H1 (cell line): ENCODE measurements at regions not wholly inside any gene's neighbourhood (a gene's known extent, or its start where the extent isn't known, plus 50 kb on each side); places are given as distances from the start of the nearest gene placed in this dataset.

ENCODE experiments used
- CTCF ChIA-PET: fragments of 300-600 bp; sonication (Branson Sonifier 250); formaldehyde crosslinking; loops from one replicate; lab custom pipeline; 2021; ENCODE audit not compliant: partially characterized antibody; lab: Charles Lee
- POLR2A ChIA-PET: fragments of 300-600 bp; sonication (Branson Sonifier 250); formaldehyde crosslinking; loops from one replicate; lab custom pipeline; 2021; ENCODE audit warnings: inconsistent platforms; ENCODE audit not compliant: partially characterized antibody; lab: Charles Lee
- DNase-seq, 2 experiments: peaks; one replicate each; pipeline versions ENCODE4 v3.0.0 to v3.0.0-alpha.2; 2010 to 2022; ENCODE audit warnings: low spot score in 2 of 2, low read depth in 1 of 2, mixed read lengths in 1 of 2
- FAIRE-seq: peaks from 2 replicates; lab custom pipeline; 2011; peaks lifted over from hg19 to GRCh38; lab: Jason Lieb, UNC
- H2AFZ ChIP-seq: 2 replicates; pipeline ENCODE4 v1.8.1; 2012; ENCODE audit warnings: low read length, inconsistent platforms
- H2AK5ac ChIP-seq: 2 replicates; pipeline ENCODE4 v1.6.1; 2013; ENCODE audit warnings: low read depth, low read length
- H2BK120ac ChIP-seq: replicated peaks from 2 replicates; pipeline ENCODE3; 2013; ENCODE audit warnings: low read depth, low read length, inconsistent platforms
- H2BK12ac ChIP-seq: 2 replicates; pipeline ENCODE4 v1.6.1; 2013; ENCODE audit warnings: low read depth, low read length
- H2BK15ac ChIP-seq: 2 replicates; pipeline ENCODE4 v1.6.1; 2013; ENCODE audit warnings: low read length
- H2BK20ac ChIP-seq: 2 replicates; pipeline ENCODE4 v1.6.1; 2013; ENCODE audit warnings: low read length
- H2BK5ac ChIP-seq: 2 replicates; pipeline ENCODE4 v1.6.1; 2013; ENCODE audit warnings: low read depth, low read length
- H3K14ac ChIP-seq: 2 replicates; pipeline ENCODE4 v1.6.1; 2013; ENCODE audit warnings: inconsistent platforms; ENCODE audit not compliant: insufficient read length
- H3K18ac ChIP-seq: 2 replicates; pipeline ENCODE4 v1.6.1; 2013; ENCODE audit warnings: low read length; ENCODE audit errors: extremely low read depth
- H3K23ac ChIP-seq: 2 replicates; pipeline ENCODE4 v1.6.1; 2013; ENCODE audit warnings: inconsistent platforms; ENCODE audit not compliant: insufficient read length
- H3K23me2 ChIP-seq: 2 replicates; pipeline ENCODE4 v1.6.1; 2013; ENCODE audit warnings: low read depth, low read length
- H3K27ac ChIP-seq: 2 replicates; pipeline ENCODE4 v1.6.1; 2011; ENCODE audit warnings: low read depth, low read length, inconsistent platforms
- H3K27me3 ChIP-seq, 4 experiments: replicated peaks in 1 of 4; 1 replicate in 1 of 4; 2 replicates in 3 of 4; pipeline versions ENCODE4 v1.6.1 to v1.8.1; 2011 to 2013; ENCODE audit warnings: low read length in 3 of 4, mild to moderate bottlenecking in 3 of 4, inconsistent platforms in 2 of 4, mixed read lengths in 2 of 4, moderate library complexity in 1 of 4; ENCODE audit not compliant: control insufficient read depth in 3 of 4, insufficient read depth in 3 of 4; ENCODE audit errors: extremely low read depth in 1 of 4
- H3K36me3 ChIP-seq, 4 experiments: 2 replicates each; pipeline versions ENCODE4 v1.6.1 to v1.8.1; 2011 to 2013; ENCODE audit warnings: mild to moderate bottlenecking in 4 of 4, low read length in 3 of 4, moderate library complexity in 2 of 4, control low read depth in 1 of 4, inconsistent platforms in 1 of 4; ENCODE audit not compliant: insufficient read depth in 4 of 4, control insufficient read depth in 2 of 4
- H3K4ac ChIP-seq: replicated peaks from 2 replicates; pipeline ENCODE3; 2013; ENCODE audit warnings: low read length, low read depth, mixed read lengths, inconsistent platforms; ENCODE audit not compliant: insufficient read length
- H3K4me1 ChIP-seq, 4 experiments: replicated peaks in 1 of 4; 1 replicate in 1 of 4; 2 replicates in 3 of 4; pipeline versions ENCODE4 v1.6.1 to v1.8.1; 2011 to 2013; ENCODE audit warnings: low read length in 3 of 4, inconsistent platforms in 2 of 4, mixed read lengths in 1 of 4; ENCODE audit not compliant: insufficient read depth in 4 of 4, control insufficient read depth in 3 of 4
- H3K4me2 ChIP-seq, 2 experiments: 2 replicates each; pipeline versions ENCODE4 v1.6.1 to v1.8.1; 2011 to 2013; ENCODE audit warnings: low read depth in 2 of 2, low read length in 2 of 2, control low read depth in 1 of 2, inconsistent platforms in 1 of 2, mild to moderate bottlenecking in 1 of 2; ENCODE audit not compliant: insufficient read depth in 1 of 2
- H3K4me3 ChIP-seq, 4 experiments: fragments of 200-600, 300-600 bp in 1 of 4; sonication (generic), shearing (Covaris generic), sonication (Bioruptor Twin) in 1 of 4; 2 replicates each; pipeline versions ENCODE4 v1.5.1 to v1.8.1; 2011 to 2016; ENCODE audit warnings: low read length in 4 of 4, low read depth in 3 of 4, control low read depth in 2 of 4, inconsistent platforms in 2 of 4, mild to moderate bottlenecking in 2 of 4, mixed read lengths in 1 of 4, moderate library complexity in 1 of 4; ENCODE audit not compliant: insufficient read depth in 2 of 4; ENCODE audit errors: extremely low read depth in 1 of 4
- H3K56ac ChIP-seq: replicated peaks from 2 replicates; pipeline ENCODE3; 2013; ENCODE audit warnings: low read depth, mild to moderate bottlenecking, mixed read lengths, low read length, inconsistent platforms; ENCODE audit not compliant: insufficient read length
- H3K79me1 ChIP-seq: 2 replicates; pipeline ENCODE4 v1.6.1; 2013; ENCODE audit warnings: low read depth, low read length, control low read depth
- H3K79me2 ChIP-seq, 2 experiments: 2 replicates each; pipeline versions ENCODE4 v1.6.1 to v1.8.1; 2012 to 2013; ENCODE audit warnings: low read length in 2 of 2, mild to moderate bottlenecking in 2 of 2, inconsistent platforms in 1 of 2; ENCODE audit not compliant: insufficient read depth in 2 of 2, control insufficient read depth in 1 of 2
- H3K9ac ChIP-seq, 4 experiments: replicated peaks in 1 of 4; 1 replicate in 1 of 4; 2 replicates in 3 of 4; pipeline versions ENCODE4 v1.6.1 to v1.8.1; 2011 to 2013; ENCODE audit warnings: low read depth in 3 of 4, low read length in 3 of 4, control low read depth in 2 of 4, mild to moderate bottlenecking in 2 of 4, moderate library complexity in 2 of 4, inconsistent platforms in 1 of 4; ENCODE audit errors: extremely low read depth in 1 of 4
- H3K9me3 ChIP-seq, 2 experiments: 2 replicates each; pipeline versions ENCODE4 v1.6.1 to v1.8.1; 2012 to 2013; ENCODE audit warnings: mild to moderate bottlenecking in 2 of 2, moderate library complexity in 2 of 2, control low read depth in 1 of 2, inconsistent platforms in 1 of 2, low read depth in 1 of 2, low read length in 1 of 2, mixed read lengths in 1 of 2; ENCODE audit not compliant: insufficient read depth in 2 of 2
- H4K20me1 ChIP-seq, 2 experiments: replicated peaks in 1 of 2; 2 replicates each; pipeline versions ENCODE3 to v1.8.1; 2011 to 2013; ENCODE audit warnings: inconsistent platforms in 2 of 2, low read length in 2 of 2, mild to moderate bottlenecking in 1 of 2; ENCODE audit not compliant: insufficient read depth in 2 of 2, control insufficient read depth in 1 of 2
- H4K5ac ChIP-seq: 2 replicates; pipeline ENCODE4 v1.6.1; 2013; ENCODE audit warnings: low read length, low read depth, mixed read lengths, inconsistent platforms; ENCODE audit not compliant: insufficient read length
- H4K8ac ChIP-seq: 2 replicates; pipeline ENCODE4 v1.8.0; 2013; ENCODE audit warnings: mild to moderate bottlenecking, moderate library complexity, low read length, inconsistent platforms; ENCODE audit not compliant: insufficient read depth; ENCODE audit errors: extremely low read depth
- H4K91ac ChIP-seq: replicated peaks from 2 replicates; pipeline ENCODE3; 2013; ENCODE audit warnings: low read length, mixed read lengths, inconsistent platforms; ENCODE audit not compliant: insufficient read length
- BCL11A ChIP-seq, 2 experiments: IDR thresholded peaks; one replicate each; pipeline ENCODE4 v1.6.1; 2011; ENCODE audit warnings: low read depth in 2 of 2, low read length in 2 of 2, mild to moderate bottlenecking in 2 of 2
- KDM1A ChIP-seq: fragments of 200-600, 300-600 bp; sonication (generic); IDR thresholded peaks from 2 replicates; pipeline ENCODE4 v1.7.1; 2016; ENCODE audit warnings: mild to moderate bottlenecking, low read length, borderline replicate concordance
- SP2 ChIP-seq: IDR thresholded peaks from 2 replicates; pipeline ENCODE4 v1.6.1; 2012; ENCODE audit warnings: mild to moderate bottlenecking, low read length, inconsistent platforms
- WGBS, 2 experiments: shearing (Covaris generic) in 1 of 2; methylation state at CpG; one replicate each; pipeline versions ENCODE4 v1.1.6 to v1.1.7; 2013 to 2015; ENCODE audit warnings: low lambda C conversion rate in 2 of 2, mixed read lengths in 2 of 2, inconsistent platforms in 1 of 2, low coverage in 1 of 2, missing lambda C conversion rate in 1 of 2; ENCODE audit not compliant: insufficient replicate concordance in 2 of 2, insufficient coverage in 1 of 2, insufficient read length in 1 of 2; ENCODE audit errors: extremely low coverage in 1 of 2, missing lambda C conversion rate in 1 of 2; 5-methylcytosine and 5-hydroxymethylcytosine counted together

DNA sequence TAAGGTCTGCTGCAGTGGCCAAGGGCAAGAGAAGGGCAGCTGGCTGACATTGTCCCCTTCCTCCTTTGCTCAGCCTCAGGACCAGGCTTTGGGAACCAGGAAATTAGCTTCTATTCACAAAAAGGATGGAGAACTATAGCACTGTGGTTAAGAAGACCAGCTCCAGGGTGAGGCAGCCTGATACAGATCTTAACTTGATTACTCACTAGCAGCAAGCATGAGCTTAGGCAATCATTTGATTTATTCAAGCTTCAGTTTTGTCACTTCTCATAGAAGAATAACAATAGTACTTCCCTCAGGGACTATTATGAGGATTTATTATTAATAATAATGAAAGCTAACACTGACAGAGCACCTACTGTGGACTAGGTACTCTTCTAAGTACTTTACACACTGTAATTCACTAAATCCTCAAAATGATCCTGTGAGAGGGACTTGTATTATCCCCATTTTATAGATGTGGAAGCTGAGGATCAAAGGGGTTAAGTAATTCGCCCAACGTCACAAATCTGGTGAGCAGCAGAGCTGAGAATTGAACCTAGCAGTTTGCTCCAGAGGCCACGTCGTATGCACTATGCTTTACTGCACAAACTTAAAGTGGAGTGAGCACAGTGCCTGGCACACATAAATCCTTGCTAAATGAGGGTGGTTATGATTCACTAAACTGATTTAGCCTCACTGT is 130.4 kb upstream of the PAK3 start:
- H4K20me1 ChIP-seq: no peaks in the 10 kb centered on the region
- peak overlapping the region in 1 of 4 experiments; percentile 22; a peak in 2 of 8 replicates for H3K4me3 ChIP-seq
- H3K56ac ChIP-seq: no peak overlapping the region
- H2BK120ac ChIP-seq: peak overlapping the region; percentile 87
- no peaks in the 10 kb centered on the region for H3K79me1 ChIP-seq
- no peak overlapping the region for H2AFZ ChIP-seq
- H3K79me2 ChIP-seq: no peaks in the 10 kb centered on the region
- H2BK5ac ChIP-seq: no peak overlapping the region; the same call in 1 of the 2 replicates
- no peak overlapping the region; a peak in 1 of 7 replicates for H3K9ac ChIP-seq
- no peak overlapping the region for H3K27ac ChIP-seq
- no peak overlapping the region for H4K5ac ChIP-seq
- peak overlapping the region; percentile 41 to 51 for H3K4me2 ChIP-seq
- TF ChIP-seq SP2 (no peak), KDM1A (peak; percentile 53), BCL11A (IDR thresholded peaks at IDR 0.05; ENCODE audit: low read depth in 2 of 2, low read length in 2 of 2) (no peak)
- no peaks in the 10 kb centered on the region for H3K36me3 ChIP-seq
- H3K4ac ChIP-seq: no peak overlapping the region
- H4K8ac ChIP-seq: no peak overlapping the region
- peak overlapping the region; percentile 33; the same call in 1 of the 2 replicates for H2BK12ac ChIP-seq
- H3K18ac ChIP-seq: peak overlapping the region; percentile 96
- H3K14ac ChIP-seq: no peak overlapping the region
- H2BK20ac ChIP-seq: peak overlapping the region; percentile 55; the same call in 1 of the 2 replicates
- H3K4me1 ChIP-seq: peaks cover 0 to 10% (median 7%) of the 10 kb centered on the region in 4 experiments; a peak in 5 of 7 replicates
- H2AK5ac ChIP-seq: no peak overlapping the region
- CTCF ChIA-PET: interaction anchor here (0.6 to 2.9 kb wide), 5 partner anchors 14 to 149 kb away, joined by 3 to 10 read pairs (median 4); no protein-coding TSS in a partner anchor
- no peak overlapping the region for H3K23ac ChIP-seq
- no peaks in the 10 kb centered on the region for H3K27me3 ChIP-seq
- POLR2A ChIA-PET: interaction anchor here (1.0 to 2.0 kb wide), 2 partner anchors 21 to 130 kb away, joined by 3 to 7 read pairs; partner anchors contain the start of gene PAK3
- no peaks in the 10 kb centered on the region for H3K9me3 ChIP-seq
- no peak for DNase-seq
- no peaks in the 10 kb centered on the region for H3K23me2 ChIP-seq
- WGBS, 2 experiments: 87% methylated on average over 4 of the region's 4 CpGs; no CpG with 5 or more reads in 1 of the 2 experiments
- FAIRE-seq: no peak
- peak overlapping the region; percentile 65 for H4K91ac ChIP-seq
- no peak overlapping the region for H2BK15ac ChIP-seq
